HG03442 (cell line): ENCODE measurements at regions not wholly inside any gene's neighbourhood (a gene's known extent, or its start where the extent isn't known, plus 50 kb on each side); places are given as distances from the start of the nearest gene placed in this dataset.

ENCODE experiments used
- ATAC-seq: cut with Tn5 transposase; IDR thresholded peaks from one replicate; pipeline ENCODE4 v1.9.1; 2021; ENCODE audit warnings: mild to moderate bottlenecking, moderate library complexity; ENCODE audit not compliant: unreplicated experiment

- no peak for ATAC-seq
These were observed 379.5 kb upstream of the SEMA6D start for GRCh38 chr15:47337836-47338235.

DNA sequence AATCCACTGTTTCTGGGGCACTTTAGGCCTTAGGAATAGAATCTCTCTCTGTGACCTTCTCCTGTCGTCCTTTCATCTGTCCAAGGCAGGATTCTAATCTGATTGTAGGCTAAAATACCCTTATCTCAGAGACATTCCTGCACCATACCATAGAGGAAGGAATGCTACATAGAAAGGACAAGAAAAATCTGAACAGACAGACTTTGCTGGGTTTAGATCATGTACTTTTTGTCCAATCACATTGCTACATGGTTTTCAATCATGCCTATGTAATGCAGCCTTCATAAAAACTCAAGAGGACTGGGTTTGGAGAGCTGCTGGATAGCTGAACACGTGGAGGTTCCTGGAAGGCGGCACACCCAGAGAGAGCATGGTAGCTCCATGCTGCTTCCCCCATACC lies 378.5 kb upstream of the SEMA6D start:
- no peak for ATAC-seq

DNA sequence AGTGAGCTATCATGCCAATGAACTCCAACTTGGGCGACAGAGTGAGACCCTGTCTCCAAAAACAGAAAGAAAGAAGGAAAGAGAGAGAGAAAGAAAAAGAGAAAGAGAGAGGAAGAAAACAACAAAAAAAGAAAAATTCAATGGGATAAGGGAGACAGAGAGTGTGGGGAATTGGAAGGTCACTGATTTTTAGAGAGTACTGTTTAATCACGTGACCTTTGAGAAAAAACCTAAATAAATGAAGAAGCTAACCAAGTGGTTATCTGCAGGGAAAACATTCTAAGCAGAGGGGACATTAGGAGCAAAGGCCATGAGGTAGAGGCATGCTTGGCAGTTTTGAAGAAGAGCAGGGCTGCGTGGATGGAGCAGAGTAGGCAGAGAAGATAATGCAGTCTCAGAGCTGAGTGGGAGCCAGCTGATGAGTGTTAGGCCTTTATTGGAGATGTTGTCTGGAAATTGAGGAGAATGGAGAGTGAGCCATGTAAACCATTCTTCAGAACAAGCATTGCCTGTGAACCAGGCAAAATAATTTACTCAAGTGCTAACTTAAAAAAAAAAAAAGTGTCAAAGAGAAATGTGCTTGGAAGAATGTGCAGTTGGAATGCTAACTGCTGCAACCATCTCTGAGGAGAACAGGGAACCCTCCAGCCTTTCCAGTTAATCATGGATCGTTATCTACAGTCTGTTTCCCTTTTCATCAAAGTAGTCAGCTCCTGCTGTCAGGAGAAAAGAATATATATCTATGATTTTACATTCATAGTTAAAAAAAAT lies 377.3 kb upstream of the SEMA6D start:
- ATAC-seq = no peak

DNA sequence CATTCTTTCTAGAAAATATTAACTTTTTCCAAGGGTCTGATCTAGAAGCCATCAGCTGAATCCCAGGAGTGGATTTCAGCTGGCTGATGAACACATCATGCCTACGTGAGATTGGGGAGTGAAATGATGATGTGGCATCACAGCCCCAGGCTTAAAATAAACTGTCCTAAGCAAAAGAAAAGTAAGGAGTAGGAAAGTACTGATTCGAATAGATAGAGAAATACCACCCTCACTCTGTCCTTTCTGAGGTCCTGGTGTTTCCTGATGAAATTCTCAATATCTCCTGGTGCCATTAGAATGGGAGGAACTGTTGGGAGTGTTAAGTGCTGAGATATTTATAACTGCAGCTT lies 376.8 kb upstream of the SEMA6D start:
- ATAC-seq = no peak

- no peak for ATAC-seq
These were observed 368.1 kb upstream of the SEMA6D start for GRCh38 chr15:47349179-47349578.

DNA sequence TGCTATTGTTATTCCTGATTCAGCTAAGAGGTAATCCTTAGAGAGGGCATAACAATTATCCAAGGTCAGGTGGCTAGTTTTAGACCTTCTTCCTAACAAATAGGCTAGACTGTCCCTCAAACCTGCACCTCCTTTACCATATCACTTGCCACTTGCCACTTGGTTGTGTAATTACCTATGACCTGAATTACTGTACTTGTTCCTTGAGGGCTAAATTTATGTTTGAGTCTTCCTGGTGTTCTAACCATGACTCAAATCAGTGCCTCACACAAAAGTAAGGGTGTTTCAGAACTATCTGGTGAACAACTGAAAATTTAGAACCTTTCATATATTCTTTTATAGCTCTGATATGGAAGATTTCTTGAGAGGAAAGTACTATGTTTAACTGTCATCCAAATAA lies 365.8 kb upstream of the SEMA6D start:
- no peak for ATAC-seq

DNA sequence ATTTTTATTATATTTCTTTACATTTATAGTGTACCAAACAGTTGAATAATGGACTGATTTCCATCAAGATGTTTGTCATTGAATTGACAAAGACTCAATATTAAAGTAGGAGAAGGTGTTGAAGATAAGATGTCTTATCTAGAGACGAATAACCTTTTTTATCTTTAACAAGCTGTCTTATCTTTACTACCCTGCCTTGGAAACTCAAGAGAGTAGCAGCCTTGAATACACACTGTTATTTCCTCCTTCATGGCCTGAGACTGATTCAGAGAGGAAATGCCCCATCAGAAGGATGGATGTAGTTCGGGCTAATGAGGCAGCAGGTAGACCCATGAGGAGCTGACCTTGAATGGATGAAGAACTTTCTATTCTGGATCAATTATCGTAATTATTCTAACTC lies 365.1 kb upstream of the SEMA6D start:
- ATAC-seq = no peak

- no peak for ATAC-seq
These were observed 361.5 kb upstream of the SEMA6D start for GRCh38 chr15:47355759-47356158.

DNA sequence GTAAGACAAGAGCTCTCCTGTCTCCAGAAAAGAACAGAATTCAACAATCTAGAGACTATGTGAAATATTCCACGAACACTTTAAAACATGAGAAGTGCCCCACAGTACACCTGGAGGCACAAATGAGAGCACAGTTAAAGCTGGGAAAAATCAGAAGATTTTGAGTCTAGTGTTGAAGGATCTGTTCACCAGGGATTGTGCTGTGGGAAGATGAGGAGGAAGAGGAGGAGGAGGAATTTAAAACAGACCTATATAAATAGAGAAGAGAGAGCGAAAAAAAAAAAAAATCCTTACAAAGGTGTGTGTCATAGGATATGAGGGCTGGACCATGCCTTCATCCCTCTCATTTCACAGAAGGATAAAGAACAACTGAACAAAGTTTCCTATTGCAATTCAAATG lies 361.0 kb upstream of the SEMA6D start:
- ATAC-seq = no peak

GRCh38 chr15:47358876-47359275 lies 358.4 kb upstream of the SEMA6D start:
- no peak for ATAC-seq

DNA sequence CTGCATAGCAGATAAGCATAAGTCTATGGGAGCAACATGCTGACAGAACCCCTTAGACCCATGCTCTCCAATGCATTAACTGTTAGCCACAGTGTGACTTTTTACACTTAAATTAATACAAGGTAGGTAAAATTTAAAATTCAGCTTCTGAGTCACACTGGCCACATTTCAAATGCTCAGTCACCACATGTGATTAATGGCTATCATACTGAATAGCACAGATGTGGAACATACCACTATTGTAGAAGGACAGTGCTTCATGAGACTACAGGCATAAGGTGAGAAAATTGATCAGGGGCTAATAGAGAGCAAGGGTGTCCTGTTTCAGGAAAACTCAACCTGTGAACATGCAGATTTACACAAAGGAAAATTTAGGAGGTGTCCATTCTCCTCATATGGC lies 357.0 kb upstream of the SEMA6D start:
- ATAC-seq = no peak

- no peak for ATAC-seq
These were observed 355.0 kb upstream of the SEMA6D start for GRCh38 chr15:47362118-47362905.

DNA sequence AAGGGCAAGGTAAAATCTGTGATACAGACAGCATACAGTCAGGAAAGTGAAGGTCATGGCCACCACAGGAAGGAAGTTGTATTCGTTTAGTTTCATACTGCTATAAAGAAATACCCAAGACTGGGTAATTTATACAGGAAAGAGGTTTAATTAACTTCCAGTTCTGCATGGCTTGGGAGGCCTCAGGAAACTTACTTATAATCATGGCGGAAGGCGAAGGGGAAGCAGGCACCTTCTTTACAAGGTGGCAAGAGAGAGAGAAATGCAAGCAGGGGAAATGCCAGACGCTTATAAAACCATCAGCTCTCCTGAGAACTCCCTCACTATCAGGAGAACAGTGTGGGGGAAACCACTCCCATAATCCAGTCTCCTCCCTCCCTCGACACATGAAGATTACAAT lies 353.7 kb upstream of the SEMA6D start:
- no peak for ATAC-seq

DNA sequence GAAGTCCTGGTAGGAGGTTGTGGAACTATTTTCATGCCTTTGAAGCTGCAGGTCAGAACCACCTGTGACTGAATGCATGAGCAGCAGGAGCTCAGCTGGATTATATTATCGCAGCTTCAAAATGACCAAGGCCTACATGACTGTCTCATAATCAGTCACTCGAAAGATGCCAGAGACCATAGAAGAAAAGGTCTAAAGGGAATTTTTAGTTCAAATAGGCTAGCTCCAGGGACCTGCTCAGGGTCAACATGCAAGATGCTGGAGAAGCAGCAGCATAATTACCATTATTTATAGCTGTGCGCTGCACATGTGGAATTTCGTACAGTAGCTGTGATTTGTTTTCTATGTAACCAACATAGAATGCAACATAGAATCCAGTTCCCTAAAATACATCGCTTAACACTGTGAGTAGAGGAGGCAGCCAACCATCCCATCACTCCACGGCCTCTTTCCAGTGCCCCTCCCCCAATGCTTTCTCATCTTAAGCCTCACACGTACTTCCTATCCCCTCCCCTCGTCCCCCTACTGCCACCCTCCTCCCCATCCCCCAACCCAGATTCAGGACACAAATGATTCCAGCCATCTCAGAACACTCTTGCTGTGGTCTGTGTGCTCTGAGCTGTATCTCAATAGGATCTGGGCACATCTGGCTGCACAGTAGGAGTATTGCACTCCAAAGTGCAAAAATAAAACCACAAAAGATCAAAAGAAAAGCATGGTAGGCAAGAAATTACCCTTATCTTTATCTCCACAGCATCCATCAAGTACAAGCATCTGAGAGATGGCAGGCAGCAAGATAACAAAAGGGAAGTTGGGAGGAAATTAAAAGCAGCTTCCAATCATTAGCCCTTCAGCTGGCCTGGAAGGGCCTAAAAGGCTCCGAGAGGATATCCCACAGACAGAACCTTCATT lies 352.8 kb upstream of the SEMA6D start:
- ATAC-seq = no peak

- no peak for ATAC-seq
These were observed 350.4 kb upstream of the SEMA6D start for GRCh38 chr15:47366884-47367283.

DNA sequence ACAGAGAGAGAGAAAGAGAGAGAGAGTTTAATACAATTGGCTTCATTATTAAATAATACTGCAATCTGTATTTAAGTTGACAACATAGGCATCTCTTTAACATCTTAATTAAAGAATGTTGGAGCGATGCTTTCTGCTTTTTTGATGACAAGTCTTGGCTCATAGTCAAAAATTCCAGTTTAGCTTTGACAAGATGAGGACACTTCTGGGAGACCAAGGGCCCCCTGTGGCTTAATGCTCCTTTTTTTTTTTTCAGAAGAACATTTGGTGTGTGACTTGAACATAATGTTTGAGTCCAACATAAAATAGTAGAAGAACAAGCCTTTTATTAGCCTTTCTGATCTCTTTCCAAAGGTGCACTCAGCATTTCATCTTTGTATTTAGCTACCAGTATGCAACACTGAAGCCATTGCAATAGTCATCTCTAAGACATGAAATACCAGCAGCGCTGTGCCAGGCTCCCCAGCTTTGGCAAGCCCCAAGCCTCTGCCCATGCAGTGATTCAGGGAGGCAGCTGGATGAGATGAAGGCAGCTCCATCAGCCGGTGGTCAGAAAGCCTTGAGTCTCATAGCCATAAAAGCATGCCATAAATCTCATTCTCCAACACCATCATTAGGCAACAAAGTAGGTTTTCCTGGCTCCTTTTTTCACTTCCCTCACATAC lies 349.4 kb upstream of the SEMA6D start:
- no peak for ATAC-seq

DNA sequence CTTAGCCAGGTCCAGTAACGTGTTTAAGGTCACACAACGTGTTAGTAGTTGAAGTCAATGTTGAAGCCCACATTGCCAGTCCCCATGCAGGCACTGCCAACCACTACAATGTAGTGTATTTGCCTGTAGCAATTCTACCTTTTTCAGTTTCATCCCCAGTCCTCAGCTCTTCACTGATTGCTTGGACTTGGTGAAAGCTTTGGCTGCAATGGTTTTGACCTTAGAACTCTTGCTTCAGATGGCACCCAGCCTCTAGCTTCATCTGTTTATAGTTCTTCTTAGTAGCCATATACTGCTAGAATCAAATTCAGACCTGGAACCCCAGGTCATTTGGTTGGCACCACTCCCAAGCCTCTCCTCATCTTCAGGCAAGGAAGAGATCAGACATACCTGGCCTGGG lies 345.4 kb upstream of the SEMA6D start:
- ATAC-seq = no peak

GRCh38 chr15:47374222-47374621 lies 343.1 kb upstream of the SEMA6D start:
- no peak for ATAC-seq

- ATAC-seq = no peak
These were observed 341.1 kb upstream of the SEMA6D start for GRCh38 chr15:47376190-47376589.

DNA sequence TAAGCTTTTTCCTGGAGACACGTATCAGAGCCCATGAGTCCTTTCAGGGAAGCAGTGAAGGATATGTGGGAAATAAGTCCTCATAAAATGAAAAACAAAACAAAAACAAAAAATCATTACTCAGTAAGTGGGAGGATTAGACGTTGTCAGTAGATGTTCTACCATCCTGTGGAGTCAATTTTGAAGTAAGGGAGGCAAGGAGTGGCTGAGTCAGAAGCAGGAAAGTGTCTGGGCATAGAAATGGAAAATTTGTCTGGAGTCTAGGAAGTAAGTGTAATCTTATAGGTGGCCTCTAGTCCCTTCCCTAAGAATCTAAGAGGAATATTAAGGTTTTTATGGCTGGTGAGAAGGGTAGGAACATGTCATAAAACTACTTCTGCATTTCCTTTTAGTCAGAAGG lies 339.8 kb upstream of the SEMA6D start:
- ATAC-seq = no peak

DNA sequence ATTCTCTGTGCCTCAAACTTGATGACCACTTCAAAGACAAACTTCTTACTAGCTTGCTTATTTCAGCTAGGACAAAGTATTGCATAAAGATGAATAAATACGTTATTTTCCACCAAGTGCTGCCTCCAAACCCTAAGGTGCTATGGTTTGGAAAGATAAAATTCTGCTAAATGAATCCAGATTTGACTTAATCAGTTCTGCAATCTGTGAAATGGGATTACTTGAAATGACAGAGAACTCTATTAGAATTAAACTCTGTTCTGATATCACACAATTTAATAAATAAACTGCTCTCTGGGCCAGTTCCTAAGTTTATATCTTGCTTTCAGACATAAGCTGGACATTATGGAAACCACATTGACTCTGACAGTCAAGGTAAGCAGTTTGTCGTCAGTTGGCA lies 338.8 kb upstream of the SEMA6D start:
- ATAC-seq = no peak
